Chondrocyte (in vitro differentiated cells): ENCODE measurements at regions not wholly inside any gene's neighbourhood (a gene's known extent, or its start where the extent isn't known, plus 50 kb on each side); places are given as distances from the start of the nearest gene placed in this dataset.

ENCODE experiments used
- DNase-seq: peaks from one replicate; pipeline ENCODE4 v3.0.0; 2021; ENCODE audit warnings: mixed read lengths, low spot score
- H3K27ac Mint-ChIP-seq: one replicate; pipeline ENCODE4 v1.8.0; 2021; ENCODE audit warnings: mild to moderate bottlenecking, moderate library complexity, mixed read lengths; ENCODE audit not compliant: unreplicated experiment
- H3K27me3 Mint-ChIP-seq: 2 replicates; pipeline ENCODE4 v1.8.0; 2021; ENCODE audit warnings: low read depth, mixed read lengths
- H3K36me3 Mint-ChIP-seq: 2 replicates; pipeline ENCODE4 v1.8.0; 2021; ENCODE audit warnings: low read depth, mixed read lengths
- H3K4me1 Mint-ChIP-seq: 2 replicates; pipeline ENCODE4 v1.8.0; 2021; ENCODE audit warnings: low read depth, mild to moderate bottlenecking, mixed read lengths
- H3K4me3 Mint-ChIP-seq: one replicate; pipeline ENCODE4 v1.8.0; 2021; ENCODE audit warnings: mild to moderate bottlenecking, moderate library complexity, mixed read lengths; ENCODE audit not compliant: unreplicated experiment
- H3K9me3 Mint-ChIP-seq: 2 replicates; pipeline ENCODE4 v1.8.0; 2021; ENCODE audit warnings: low read depth, mixed read lengths
- CTCF ChIP-seq: fragments of 200-600 bp; sonication (generic); IDR thresholded peaks from 2 replicates; pipeline ENCODE4 v1.5.0; 2021; ENCODE audit warnings: antibody characterized with exemption, mild to moderate bottlenecking, moderate library complexity

DNA sequence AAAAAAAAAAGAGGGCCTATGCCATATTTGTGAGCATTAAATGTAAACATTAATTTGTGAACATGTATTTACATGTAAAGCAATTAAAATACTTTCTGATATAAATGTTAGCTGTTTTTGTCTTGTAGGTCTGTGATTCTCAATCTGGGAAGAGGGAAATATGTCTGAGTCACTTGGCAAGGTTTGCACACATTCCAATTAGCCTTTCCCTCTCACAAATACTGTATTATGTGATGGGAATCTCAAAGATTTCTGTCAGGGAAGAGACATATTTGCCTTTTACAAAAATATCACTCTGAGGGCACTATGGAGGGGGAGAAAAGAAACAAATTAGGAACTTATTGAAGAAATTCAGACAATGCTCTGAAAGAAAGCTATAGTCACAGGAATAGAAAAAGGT, 483.6 kb downstream of the GBE1 start:
- Mint-ChIP-seq H3K36me3 (no peaks in the 10 kb centered on the region), H3K27ac (no peak overlapping the region), H3K4me1 (peaks cover 7% of the 10 kb centered on the region), H3K9me3 (no peaks in the 10 kb centered on the region), H3K4me3 (no peak overlapping the region), H3K27me3 (no peaks in the 10 kb centered on the region)
- TF ChIP-seq CTCF: no peak
- no peak for DNase-seq

- H3K36me3 Mint-ChIP-seq: no peaks in the 10 kb centered on the region
- H3K4me3 Mint-ChIP-seq: no peak overlapping the region
- H3K27ac Mint-ChIP-seq: no peak overlapping the region
- peaks cover 6% of the 10 kb centered on the region for H3K4me1 Mint-ChIP-seq
- no peaks in the 10 kb centered on the region for H3K27me3 Mint-ChIP-seq
- DNase-seq: no peak
- H3K9me3 Mint-ChIP-seq: no peaks in the 10 kb centered on the region
- TF ChIP-seq CTCF: no peak
These were observed 486.8 kb downstream of the GBE1 start for GRCh38 chr3:81274671-81275070.

- Mint-ChIP-seq H3K27ac (no peak overlapping the region), H3K27me3 (no peaks in the 10 kb centered on the region), H3K4me3 (no peak overlapping the region), H3K4me1 (no peaks in the 10 kb centered on the region), H3K9me3 (no peaks in the 10 kb centered on the region), H3K36me3 (no peaks in the 10 kb centered on the region)
- no peak for DNase-seq
- TF ChIP-seq CTCF: no peak
These were observed 490.7 kb downstream of the GBE1 start for GRCh38 chr3:81270603-81271379.

DNA sequence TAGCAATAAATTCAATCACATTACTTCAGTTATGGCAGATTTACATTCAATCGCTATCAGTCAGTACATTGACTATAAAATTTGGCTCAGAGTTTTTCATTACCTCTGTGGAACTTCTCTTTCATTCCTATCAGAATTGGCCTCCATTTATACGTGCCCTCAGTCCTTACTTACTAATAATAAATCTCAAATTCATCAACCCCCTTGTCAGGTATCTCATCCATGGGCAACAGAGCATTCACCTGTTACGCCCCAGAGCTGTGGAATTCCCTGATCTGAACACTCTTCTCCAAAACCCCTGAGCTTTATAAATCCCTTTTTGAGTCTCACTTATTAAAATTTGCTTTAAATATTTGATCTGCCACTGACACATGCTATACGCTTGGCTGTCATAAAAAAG, 492.9 kb downstream of the GBE1 start:
- Mint-ChIP-seq H3K27me3 (no peaks in the 10 kb centered on the region), H3K36me3 (no peaks in the 10 kb centered on the region), H3K9me3 (peaks cover 2% of the 10 kb centered on the region), H3K27ac (no peak overlapping the region), H3K4me3 (no peak overlapping the region), H3K4me1 (no peaks in the 10 kb centered on the region)
- no peak for DNase-seq
- no peak for TF ChIP-seq CTCF

- Mint-ChIP-seq H3K9me3 (peaks cover 2% of the 10 kb centered on the region), H3K4me1 (no peaks in the 10 kb centered on the region), H3K4me3 (no peak overlapping the region), H3K36me3 (no peaks in the 10 kb centered on the region), H3K27ac (no peak overlapping the region), H3K27me3 (peaks cover 2% of the 10 kb centered on the region)
- DNase-seq: no peak
- TF ChIP-seq CTCF: no peak
These were observed 499.4 kb downstream of the GBE1 start for GRCh38 chr3:81261996-81262395.
